ENCODE measurements at regions not wholly inside any gene's neighbourhood (a gene's known extent, or its start where the extent isn't known, plus 50 kb on each side); places are given as distances from the start of the nearest gene placed in this dataset.

GRCh38 chr4:143273160-143273917 lies 63.3 kb upstream of the GAB1 start:
- H3K27ac ChIP-seq (ENCODE audit: low read depth in 1 of 2, low read length in 2 of 2): no peak overlapping the region
- peaks cover 0 to under 1% (median 0%) of the 10 kb centered on the region in 4 donors for H3K9me3 ChIP-seq (ENCODE audit: control insufficient read depth in 4 of 4, low read length in 3 of 4)
- H3K4me3 ChIP-seq (ENCODE audit: low read depth in 1 of 3, low read length in 3 of 3): no peak overlapping the region
- 91% methylated on average over 6 of the region's 6 CpGs for WGBS
- no peak for TF ChIP-seq SP1 (IDR thresholded peaks at IDR 0.05)
- TF ChIP-seq, protein P1, sequence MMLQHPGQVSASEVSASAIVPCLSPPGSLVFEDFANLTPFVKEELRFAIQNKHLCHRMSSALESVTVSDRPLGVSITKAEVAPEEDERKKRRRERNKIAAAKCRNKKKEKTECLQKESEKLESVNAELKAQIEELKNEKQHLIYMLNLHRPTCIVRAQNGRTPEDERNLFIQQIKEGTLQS (IDR thresholded peaks at IDR 0.05): no peak
- no peak for TF ChIP-seq REST (IDR thresholded peaks at IDR 0.05)
- no peak for TF ChIP-seq EGR1 (IDR thresholded peaks at IDR 0.05; ENCODE audit: low read depth in 2 of 2)
- no peak for TF ChIP-seq RAD21 (IDR thresholded peaks at IDR 0.05)
- TF ChIP-seq, protein P2, sequence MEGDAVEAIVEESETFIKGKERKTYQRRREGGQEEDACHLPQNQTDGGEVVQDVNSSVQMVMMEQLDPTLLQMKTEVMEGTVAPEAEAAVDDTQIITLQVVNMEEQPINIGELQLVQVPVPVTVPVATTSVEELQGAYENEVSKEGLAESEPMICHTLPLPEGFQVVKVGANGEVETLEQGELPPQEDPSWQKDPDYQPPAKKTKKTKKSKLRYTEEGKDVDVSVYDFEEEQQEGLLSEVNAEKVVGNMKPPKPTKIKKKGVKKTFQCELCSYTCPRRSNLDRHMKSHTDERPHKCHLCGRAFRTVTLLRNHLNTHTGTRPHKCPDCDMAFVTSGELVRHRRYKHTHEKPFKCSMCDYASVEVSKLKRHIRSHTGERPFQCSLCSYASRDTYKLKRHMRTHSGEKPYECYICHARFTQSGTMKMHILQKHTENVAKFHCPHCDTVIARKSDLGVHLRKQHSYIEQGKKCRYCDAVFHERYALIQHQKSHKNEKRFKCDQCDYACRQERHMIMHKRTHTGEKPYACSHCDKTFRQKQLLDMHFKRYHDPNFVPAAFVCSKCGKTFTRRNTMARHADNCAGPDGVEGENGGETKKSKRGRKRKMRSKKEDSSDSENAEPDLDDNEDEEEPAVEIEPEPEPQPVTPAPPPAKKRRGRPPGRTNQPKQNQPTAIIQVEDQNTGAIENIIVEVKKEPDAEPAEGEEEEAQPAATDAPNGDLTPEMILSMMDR (IDR thresholded peaks at IDR 0.05; ENCODE audit: low read depth, low read length, missing input control): no peak
- TF ChIP-seq HNF4G (IDR thresholded peaks at IDR 0.05): no peak
- TF ChIP-seq JUND (IDR thresholded peaks at IDR 0.05): no peak
- no peak for TF ChIP-seq RXRA (IDR thresholded peaks at IDR 0.05)
- no peak for TF ChIP-seq HNF4A (conservative IDR thresholded peaks at IDR 0.05)
- no peak for TF ChIP-seq ZBTB33 (IDR thresholded peaks at IDR 0.05)
- TF ChIP-seq NR2F2 (IDR thresholded peaks at IDR 0.05): no peak
- no peak for TF ChIP-seq FOXA2 (IDR thresholded peaks at IDR 0.05)
- TF ChIP-seq MAX (IDR thresholded peaks at IDR 0.05): no peak
- TF ChIP-seq TAF1 (conservative IDR thresholded peaks at IDR 0.05): no peak
- no peak for TF ChIP-seq GABPA (IDR thresholded peaks at IDR 0.05 in 1 of 2, conservative IDR thresholded peaks at IDR 0.05 in 1 of 2)
- no peak for TF ChIP-seq YY1 (IDR thresholded peaks at IDR 0.05)
- TF ChIP-seq FOXA1 (IDR thresholded peaks at IDR 0.05): no peak
- H3K27me3 ChIP-seq (ENCODE audit: control insufficient read depth in 4 of 4, insufficient read depth in 4 of 4, low read length in 3 of 4): peaks cover 0 to 4% (median 0%) of the 10 kb centered on the region in 4 donors
- no peak overlapping the region for H3K9ac ChIP-seq (ENCODE audit: low read depth in 1 of 2, low read length in 2 of 2)
- no peak for DNase-seq (ENCODE audit: low spot score)
- no peaks in the 10 kb centered on the region for H3K4me1 ChIP-seq (ENCODE audit: control insufficient read depth in 4 of 4, insufficient read depth in 4 of 4, low read length in 3 of 4)
- H3K36me3 ChIP-seq (ENCODE audit: control insufficient read depth in 4 of 4, insufficient read depth in 3 of 4, low read depth in 1 of 4, low read length in 3 of 4): no peaks in the 10 kb centered on the region
